AG08396 (cell line): ENCODE measurements at regions not wholly inside any gene's neighbourhood (a gene's known extent, or its start where the extent isn't known, plus 50 kb on each side); places are given as distances from the start of the nearest gene placed in this dataset.
"Not testable (repeated sequence)": the region's sequence is repeated elsewhere in the genome, so short reads cannot be mapped to it uniquely, and the experiment has no call there.

Experiments
- DNase-seq: peaks from one replicate; pipeline ENCODE4 v3.0.0; 2012; ENCODE audit warnings: low spot score, mixed read lengths

GRCh38 chrX:45669715-45670340, 469.2 kb upstream of the DIPK2B start:
- peak; percentile 43 for DNase-seq

DNA sequence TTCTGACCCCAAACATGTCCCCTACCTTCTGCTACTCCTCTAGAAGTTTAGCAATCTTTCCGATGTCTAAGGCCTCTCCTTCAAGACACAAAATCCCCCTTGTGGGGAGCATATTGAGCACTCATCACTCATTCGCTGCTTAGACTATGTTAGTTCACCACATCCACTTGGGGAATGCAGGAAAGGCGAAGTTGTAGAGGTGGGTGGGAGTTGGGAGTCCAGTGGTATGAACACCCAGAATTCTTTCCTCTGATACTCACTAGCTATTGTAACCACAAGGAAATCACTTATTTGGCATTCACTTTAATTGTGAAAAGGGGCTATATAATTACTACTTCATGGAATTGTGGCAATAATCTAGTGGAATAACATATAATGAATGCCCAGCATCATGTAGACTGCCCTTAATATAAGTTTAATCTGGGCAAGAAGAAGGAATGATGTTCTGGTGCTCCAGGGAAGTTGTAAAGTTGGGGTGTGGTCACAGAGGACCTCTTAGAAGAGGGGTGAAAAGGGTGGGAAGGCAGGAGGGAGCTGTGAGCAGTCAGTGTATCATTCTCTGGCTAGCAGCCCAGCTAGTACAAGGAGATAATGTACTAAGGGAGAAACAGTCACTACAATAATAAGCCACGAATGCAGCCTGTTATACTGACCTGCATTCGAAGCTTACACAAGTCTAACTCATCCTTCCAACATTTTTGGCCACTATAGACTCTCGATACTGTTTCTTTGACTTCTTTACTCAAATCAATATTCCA, 468.2 kb upstream of the DIPK2B start:
- DNase-seq: peak; percentile 84

DNA sequence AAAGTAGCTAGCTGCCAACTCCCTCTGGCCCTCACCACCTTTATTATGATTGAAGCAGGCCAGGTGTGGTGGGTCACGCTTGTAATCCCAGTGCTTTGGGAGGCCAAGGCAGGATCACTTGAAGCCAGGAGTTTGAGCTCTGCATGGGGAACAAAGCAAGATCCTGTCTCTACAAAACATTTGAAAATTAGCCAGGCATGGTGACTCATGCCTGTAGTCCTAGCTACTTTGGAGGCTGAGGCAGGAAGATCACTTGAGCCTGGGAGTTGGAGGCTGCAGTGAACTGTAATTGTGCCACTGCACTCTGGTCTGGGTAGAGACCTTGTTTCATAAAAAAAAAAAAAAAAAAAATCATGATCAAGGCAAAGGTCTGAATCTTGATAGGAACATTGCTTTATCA, 467.0 kb upstream of the DIPK2B start:
- no peak for DNase-seq

DNA sequence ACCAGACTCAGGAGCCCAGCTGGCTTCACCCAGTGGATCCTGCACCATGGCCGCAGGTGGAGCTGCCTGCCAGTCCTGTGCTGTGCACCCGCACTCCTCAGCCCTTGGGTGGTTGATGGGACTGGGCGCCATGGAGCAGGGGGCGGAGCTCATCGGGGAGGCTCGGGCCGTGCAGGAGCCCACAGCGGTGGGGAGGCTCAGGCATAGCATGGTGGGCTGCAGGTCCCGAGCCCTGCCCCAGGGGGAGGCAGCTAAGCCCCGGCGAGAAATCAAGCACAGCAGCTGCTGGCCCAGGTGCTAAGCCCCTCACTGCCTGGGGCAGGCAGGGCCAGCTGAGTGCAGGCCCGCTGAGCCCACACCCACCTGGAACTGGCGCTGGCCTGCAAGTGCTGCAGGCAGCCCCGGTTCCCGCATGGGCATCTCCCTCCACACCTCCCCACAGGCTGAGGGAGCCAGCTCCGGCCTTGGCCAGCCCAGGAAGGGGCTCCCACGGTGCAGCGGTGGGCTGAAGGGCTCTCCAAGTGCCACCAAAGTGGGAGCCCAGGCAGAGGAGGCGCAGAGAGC, 464.1 kb upstream of the DIPK2B start:
- no peak for DNase-seq

- DNase-seq: no peak
These were observed 459.8 kb upstream of the DIPK2B start for GRCh38 chrX:45660477-45660876.

- no peak for DNase-seq
These were observed 432.7 kb upstream of the DIPK2B start for GRCh38 chrX:45633419-45633818.

DNA sequence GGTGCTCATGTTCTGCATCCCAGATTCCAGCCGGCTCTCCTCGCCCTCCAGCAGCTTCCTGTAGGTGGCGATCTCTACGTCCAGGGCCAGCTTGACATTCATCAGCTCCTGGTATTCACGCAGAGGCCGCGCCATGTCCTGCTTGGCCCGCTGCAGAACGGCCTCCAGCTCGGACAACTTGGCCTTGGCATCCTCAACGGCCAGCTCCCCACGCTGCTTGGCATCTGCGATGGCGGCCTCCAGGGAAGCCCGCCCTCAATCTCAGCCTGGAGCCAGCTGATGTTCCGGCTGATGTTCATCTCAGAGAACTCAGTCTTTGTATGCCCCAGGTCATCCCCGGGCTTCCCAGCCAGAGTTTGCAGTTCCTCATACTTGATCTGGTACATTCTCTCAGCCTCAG, 431.8 kb upstream of the DIPK2B start:
- DNase-seq: no peak

DNA sequence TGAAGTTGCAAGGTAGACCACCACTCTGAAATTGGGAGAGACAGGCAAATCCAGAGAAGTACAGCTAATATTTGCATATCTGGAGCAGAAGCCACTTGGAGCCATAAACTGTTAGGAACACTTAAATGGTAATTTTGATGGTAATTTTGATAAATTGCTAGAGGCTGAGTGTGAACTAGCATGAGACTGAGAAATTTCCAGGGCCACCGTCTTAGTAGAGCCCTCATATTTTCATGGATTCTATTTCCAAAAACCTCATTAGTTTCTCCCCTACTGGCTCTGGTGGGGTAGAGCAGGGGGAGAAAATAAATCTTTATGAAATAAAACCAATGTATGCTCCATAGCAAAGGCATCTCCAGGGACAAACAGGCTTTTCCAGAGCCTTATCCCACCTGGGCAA, 429.4 kb upstream of the DIPK2B start:
- DNase-seq: no peak

DNA sequence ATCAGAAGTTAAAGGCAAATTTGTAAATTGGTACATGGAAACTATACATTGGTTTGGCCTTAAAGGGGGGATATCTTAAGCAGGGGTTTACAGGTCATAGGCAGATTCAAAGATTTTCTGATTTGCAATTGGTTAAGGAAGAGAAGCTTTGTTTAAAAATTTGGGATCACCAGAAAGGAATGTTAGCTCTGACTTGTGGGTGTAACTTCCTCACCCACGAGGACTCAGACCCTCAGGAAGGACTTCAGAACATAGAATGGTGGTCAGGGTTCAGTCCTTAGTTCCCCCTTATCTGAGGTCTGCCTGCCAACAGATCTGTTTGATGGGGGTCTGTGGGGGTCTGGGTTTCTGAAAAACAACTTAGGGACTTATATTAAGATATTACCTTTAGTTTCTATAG, 427.4 kb upstream of the DIPK2B start:
- peak; percentile 62 for DNase-seq

DNA sequence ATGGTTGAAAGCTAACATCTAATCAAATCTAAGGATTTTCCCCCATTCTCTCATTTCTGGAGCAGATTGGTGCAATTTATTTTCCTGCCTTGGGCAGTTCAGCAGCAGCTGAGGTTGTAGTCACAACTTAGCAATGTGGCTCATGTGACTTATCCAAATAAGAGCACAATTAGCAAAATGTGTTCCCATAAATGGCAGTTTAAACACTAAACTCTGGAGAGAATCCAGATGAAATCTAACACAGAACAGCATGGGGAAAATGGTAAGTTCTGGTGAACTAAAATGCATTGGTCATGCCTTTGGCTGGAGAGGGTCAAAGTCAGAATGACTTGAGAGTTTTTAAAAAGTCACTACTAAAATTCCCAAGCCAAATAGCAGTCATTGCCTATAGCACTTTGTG, 422.6 kb upstream of the DIPK2B start:
- DNase-seq: peak; percentile 81

GRCh38 chrX:45622538-45622937, 421.9 kb upstream of the DIPK2B start:
- DNase-seq: peak; percentile 53

DNA sequence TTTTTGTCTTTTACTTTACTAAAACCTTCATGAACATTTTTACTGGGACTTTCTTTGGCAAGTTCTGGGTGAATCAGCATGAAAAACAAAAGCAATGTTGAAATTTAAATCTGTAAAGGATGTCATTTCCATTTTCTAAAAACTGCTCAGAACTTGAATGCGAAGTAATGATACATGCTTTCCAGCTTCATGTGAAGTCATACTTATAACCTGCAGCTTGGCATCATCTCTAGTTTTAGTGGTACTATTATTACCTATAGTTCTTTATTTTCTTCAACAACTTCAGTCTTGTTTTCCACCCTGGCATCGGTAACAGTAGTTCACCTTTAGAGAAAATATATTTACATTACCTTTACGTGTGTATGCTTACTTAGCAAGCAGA, 421.4 kb upstream of the DIPK2B start:
- DNase-seq: no peak

- DNase-seq: peak; percentile 53
These were observed 420.8 kb upstream of the DIPK2B start for GRCh38 chrX:45621376-45622041.

DNA sequence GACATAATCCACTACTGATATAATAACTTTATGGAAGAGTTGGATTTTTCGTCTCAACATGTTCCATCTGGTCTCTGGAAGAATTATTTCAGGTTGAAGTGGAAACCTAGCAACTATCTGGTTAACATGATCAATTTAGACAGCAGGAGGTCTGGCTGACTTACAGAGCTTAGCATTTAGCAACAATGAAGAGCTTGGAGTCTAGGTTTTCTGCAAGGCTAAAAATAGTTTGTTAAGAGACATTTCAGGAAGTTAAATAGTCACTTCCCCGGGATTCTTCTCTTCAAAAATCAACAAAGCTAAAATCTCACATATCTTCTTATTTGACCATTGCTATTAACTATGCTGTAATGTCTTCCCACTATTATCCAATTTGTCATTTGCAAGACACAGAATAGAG, 418.6 kb upstream of the DIPK2B start:
- no peak for DNase-seq

DNA sequence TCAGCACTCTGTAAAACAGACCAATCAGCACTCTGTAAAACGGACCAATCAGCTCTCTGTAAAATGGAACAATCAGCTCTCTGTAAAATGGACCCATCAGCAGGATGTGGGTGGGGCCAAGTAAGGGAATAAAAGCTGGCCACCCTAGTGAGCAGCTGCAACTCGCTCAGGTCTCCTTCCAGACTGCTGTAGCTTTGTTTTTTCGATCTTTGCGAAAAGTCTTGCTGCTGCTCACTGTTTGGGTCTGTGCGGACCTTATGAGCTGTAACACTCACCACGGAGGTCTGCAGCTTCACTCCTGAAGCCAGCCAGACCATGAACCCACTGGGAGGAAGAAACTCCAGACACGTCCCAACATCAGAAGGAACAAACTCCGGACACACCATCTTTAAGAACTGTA, 414.9 kb upstream of the DIPK2B start:
- not testable (repeated sequence) for DNase-seq

- no peak for DNase-seq
These were observed 414.2 kb upstream of the DIPK2B start for GRCh38 chrX:45614853-45615252.

- DNase-seq: no peak
These were observed 401.5 kb upstream of the DIPK2B start for GRCh38 chrX:45602151-45602550.

- no peak for DNase-seq
These were observed 400.4 kb upstream of the DIPK2B start for GRCh38 chrX:45601052-45601451.

DNA sequence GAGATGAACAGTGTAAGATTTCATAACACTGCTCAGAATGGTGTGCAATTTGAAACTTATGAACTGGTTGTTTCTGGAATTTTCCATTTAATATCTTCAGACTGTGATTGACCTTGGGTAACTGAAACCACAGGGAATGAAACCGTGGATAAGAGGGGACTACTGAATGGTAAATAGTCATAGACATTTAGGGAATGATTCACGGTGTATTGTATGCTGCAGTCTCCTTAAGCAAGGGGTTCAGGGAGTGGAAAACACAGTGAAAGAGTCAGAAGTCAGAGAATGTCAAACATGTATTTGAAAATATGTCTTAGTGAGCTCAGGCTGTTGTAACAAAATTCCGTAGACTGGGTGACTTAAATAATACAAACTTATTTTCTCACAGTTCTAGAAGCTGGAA, 398.2 kb upstream of the DIPK2B start:
- DNase-seq: no peak

GRCh38 chrX:45596188-45596808, 395.6 kb upstream of the DIPK2B start:
- no peak for DNase-seq

DNA sequence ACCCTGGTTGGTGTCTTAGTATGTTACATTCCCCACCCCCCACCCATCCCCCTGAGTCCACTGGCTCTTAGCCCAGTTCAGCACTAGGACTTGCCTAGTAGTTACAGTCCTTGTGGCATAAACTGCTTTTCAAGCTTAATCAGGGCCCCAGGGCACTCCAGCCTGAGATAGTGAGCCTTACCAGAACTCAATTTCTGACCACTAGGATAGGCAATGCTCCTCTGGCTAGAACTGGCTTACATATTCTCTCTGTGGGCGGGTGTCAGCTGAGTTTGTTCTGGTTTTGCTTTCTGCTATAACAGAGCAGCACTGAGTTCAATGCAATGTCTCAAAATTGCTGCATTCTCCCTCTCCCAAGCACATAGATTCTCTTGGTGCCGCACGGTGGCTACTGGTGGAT, 391.4 kb upstream of the DIPK2B start:
- DNase-seq: no peak

- DNase-seq: no peak
These were observed 391.0 kb upstream of the DIPK2B start for GRCh38 chrX:45591650-45592049.

GRCh38 chrX:45584717-45585116, 384.0 kb upstream of the DIPK2B start:
- no peak for DNase-seq
